Myocyte (in vitro differentiated cells): ENCODE measurements at regions not wholly inside any gene's neighbourhood (a gene's known extent, or its start where the extent isn't known, plus 50 kb on each side); places are given as distances from the start of the nearest gene placed in this dataset.
"Not testable (repeated sequence)": the region's sequence is repeated elsewhere in the genome, so short reads cannot be mapped to it uniquely, and the experiment has no call there.

ENCODE experiments used
- DNase-seq: peaks from one replicate; pipeline ENCODE4 v3.0.0-alpha.2; 2012; ENCODE audit warnings: low read depth

GRCh38 chr3:64392001-64392400 lies 166.7 kb upstream of the PRICKLE2 start:
- no peak for DNase-seq

- DNase-seq: no peak
Measured at GRCh38 chr3:64390893-64391292, 165.6 kb upstream of the PRICKLE2 start.

GRCh38 chr3:64388886-64389285 lies 163.6 kb upstream of the PRICKLE2 start:
- DNase-seq: peak; percentile 79

- no peak for DNase-seq
Measured at GRCh38 chr3:64387688-64388087, 162.4 kb upstream of the PRICKLE2 start.

GRCh38 chr3:64385277-64385676 lies 160.0 kb upstream of the PRICKLE2 start:
- DNase-seq: no peak

- DNase-seq: no peak
Measured at GRCh38 chr3:64384561-64384960, 159.3 kb upstream of the PRICKLE2 start.

GRCh38 chr3:64382153-64382552 lies 156.9 kb upstream of the PRICKLE2 start:
- no peak for DNase-seq

GRCh38 chr3:64381367-64381766 lies 156.1 kb upstream of the PRICKLE2 start:
- DNase-seq: no peak

- DNase-seq: peak; percentile 27
Measured at GRCh38 chr3:64380546-64380945, 155.3 kb upstream of the PRICKLE2 start.

GRCh38 chr3:64379221-64379620 lies 154.0 kb upstream of the PRICKLE2 start:
- DNase-seq: peak; percentile 41

- no peak for DNase-seq
Measured at GRCh38 chr3:64377942-64378341, 152.7 kb upstream of the PRICKLE2 start.

GRCh38 chr3:64375737-64376136 lies 150.5 kb upstream of the PRICKLE2 start:
- DNase-seq: no peak

- no peak for DNase-seq
Measured at GRCh38 chr3:64369390-64369789, 144.1 kb upstream of the PRICKLE2 start.

GRCh38 chr3:64368257-64369020 lies 143.2 kb upstream of the PRICKLE2 start:
- DNase-seq: peak; percentile 89

- DNase-seq: no peak
Measured at GRCh38 chr3:64365877-64366276, 140.6 kb upstream of the PRICKLE2 start.

- DNase-seq: no peak
Measured at GRCh38 chr3:64363842-64364241, 138.6 kb upstream of the PRICKLE2 start.

- DNase-seq: no peak
Measured at GRCh38 chr3:64361962-64362735, 136.9 kb upstream of the PRICKLE2 start.

GRCh38 chr3:64361036-64361435 lies 135.8 kb upstream of the PRICKLE2 start:
- DNase-seq: not testable (repeated sequence)

GRCh38 chr3:64360280-64360679 lies 135.0 kb upstream of the PRICKLE2 start:
- DNase-seq: no peak

GRCh38 chr3:64359735-64360134 lies 134.5 kb upstream of the PRICKLE2 start:
- no peak for DNase-seq

- no peak for DNase-seq
Measured at GRCh38 chr3:64358853-64359252, 133.6 kb upstream of the PRICKLE2 start.

GRCh38 chr3:64358176-64358575 lies 132.9 kb upstream of the PRICKLE2 start:
- no peak for DNase-seq

GRCh38 chr3:64357481-64357880 lies 132.2 kb upstream of the PRICKLE2 start:
- no peak for DNase-seq
